ENCODE measurements at regions not wholly inside any gene's neighbourhood (a gene's known extent, or its start where the extent isn't known, plus 50 kb on each side); places are given as distances from the start of the nearest gene placed in this dataset.
"Not testable (repeated sequence)": the region's sequence is repeated elsewhere in the genome, so short reads cannot be mapped to it uniquely, and the experiment has no call there.

DNA sequence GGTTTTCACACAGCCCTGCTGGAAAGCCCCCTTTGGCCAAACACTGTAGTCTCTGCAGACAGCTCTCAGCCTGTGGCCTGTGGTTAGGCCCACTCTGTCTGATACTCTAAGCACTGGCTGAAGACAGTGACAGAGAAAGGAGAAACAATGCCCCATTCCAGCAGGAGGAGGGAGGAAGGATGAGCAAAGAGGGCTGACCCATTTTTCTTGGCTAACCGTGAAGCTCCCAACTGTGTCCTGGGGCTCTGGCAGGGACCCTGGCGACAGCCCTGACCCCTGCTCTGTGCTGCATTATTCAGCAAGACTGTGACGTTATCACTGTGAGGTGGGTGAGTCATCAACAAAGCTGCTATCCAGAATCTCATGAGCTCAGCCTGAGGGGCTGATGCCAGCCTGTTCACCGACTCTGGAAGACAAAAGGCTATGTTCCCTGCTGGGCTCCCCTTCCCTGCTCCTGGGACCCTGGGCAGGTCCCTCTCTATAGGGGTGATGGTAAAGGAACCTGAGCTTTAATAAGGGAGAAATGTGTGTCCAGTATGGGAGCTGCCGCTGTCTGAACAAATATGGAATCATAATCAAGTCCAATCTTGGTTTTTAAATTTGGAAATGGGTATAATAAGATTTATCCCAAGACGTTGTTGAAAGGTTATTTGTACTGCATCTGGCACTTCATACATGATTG, 107.0 kb downstream of the RHOU start:
- peak; percentile 4 for ATAC-seq
- H3K36me3 ChIP-seq = no peaks in the 10 kb centered on the region
- no peak for DNase-seq
- H3K9me3 ChIP-seq = no peaks in the 10 kb centered on the region
- peaks cover 20% of the 10 kb centered on the region for H3K4me1 ChIP-seq
- no peak for TF ChIP-seq CTCF (IDR thresholded peaks at IDR 0.05)
- intact Hi-C loops (cut with DNase I) = no loop called here
- H3K27me3 ChIP-seq = no peaks in the 10 kb centered on the region
- no peak overlapping the region for H3K4me3 ChIP-seq
- H3K27ac ChIP-seq = no peak overlapping the region

- Histone ChIP-seq H3K27me3 (no peaks in the 10 kb centered on the region), H3K4me3 (no peak overlapping the region), H3K9me3 (no peaks in the 10 kb centered on the region), H3K4me1 (no peaks in the 10 kb centered on the region), H3K36me3 (no peaks in the 10 kb centered on the region), H3K27ac (no peak overlapping the region)
- ATAC-seq (no peak), DNase-seq (no peak)
- intact Hi-C loops (cut with DNase I) = no loop called here
- TF ChIP-seq CTCF (IDR thresholded peaks at IDR 0.05) = no peak
Measured at GRCh38 chr1:228845101-228845500, 109.8 kb downstream of the RHOU start.

DNA sequence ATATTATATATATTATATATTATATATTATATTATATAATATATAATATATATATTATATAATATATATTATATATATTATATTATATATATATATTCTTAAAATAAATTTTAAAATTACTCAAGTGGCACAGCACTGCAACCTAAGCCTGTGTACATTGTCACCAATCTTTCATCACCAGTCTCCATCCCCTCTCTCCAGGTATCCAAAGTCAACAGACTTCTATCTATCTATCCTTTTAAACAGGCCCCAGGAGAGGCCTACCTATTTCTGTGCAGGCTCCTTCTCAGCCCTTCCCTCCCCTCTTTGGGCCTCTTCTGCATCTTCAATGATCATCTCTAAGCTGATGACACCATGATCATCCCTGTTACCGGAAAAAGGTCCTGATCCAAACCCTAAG, 111.7 kb downstream of the RHOU start:
- no peak for ATAC-seq
- H3K27me3 ChIP-seq = no peaks in the 10 kb centered on the region
- intact Hi-C loops (cut with DNase I) = no loop called here
- H3K36me3 ChIP-seq = no peaks in the 10 kb centered on the region
- no peaks in the 10 kb centered on the region for H3K9me3 ChIP-seq
- TF ChIP-seq CTCF (IDR thresholded peaks at IDR 0.05) = no peak
- no peak overlapping the region for H3K27ac ChIP-seq
- H3K4me1 ChIP-seq = no peaks in the 10 kb centered on the region
- H3K4me3 ChIP-seq = no peak overlapping the region
- DNase-seq = no peak

GRCh38 chr1:228847451-228847850, 112.2 kb downstream of the RHOU start:
- intact Hi-C loops (cut with DNase I); H3K27me3 ChIP-seq; ATAC-seq; H3K27ac ChIP-seq; H3K9me3 ChIP-seq; H3K4me3 ChIP-seq; H3K4me1 ChIP-seq; H3K36me3 ChIP-seq; DNase-seq: not testable (repeated sequence)

DNA sequence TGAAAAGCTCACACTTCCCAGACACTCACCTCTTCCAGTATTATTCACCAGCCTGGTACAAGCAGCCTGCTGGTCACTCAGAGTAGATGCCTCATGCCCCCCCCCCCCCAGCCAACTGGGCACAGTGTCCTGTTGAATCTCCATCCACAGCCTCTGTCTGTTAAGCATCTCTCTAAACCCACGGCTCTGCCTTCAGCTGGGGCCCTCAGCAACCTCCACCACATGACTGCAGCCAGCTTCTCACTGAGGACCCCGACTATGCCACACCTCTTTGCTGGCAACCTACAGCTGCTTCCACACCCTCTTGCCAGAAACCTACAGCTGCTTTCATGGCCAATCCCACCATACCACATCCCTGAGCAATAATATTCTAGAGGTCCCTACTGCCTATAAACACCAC, 113.1 kb downstream of the RHOU start:
- intact Hi-C loops (cut with DNase I) = no loop called here
- H3K4me3 ChIP-seq = no peak overlapping the region
- no peaks in the 10 kb centered on the region for H3K4me1 ChIP-seq
- H3K9me3 ChIP-seq = no peaks in the 10 kb centered on the region
- DNase-seq (no peak), ATAC-seq (no peak)
- no peaks in the 10 kb centered on the region for H3K27me3 ChIP-seq
- H3K27ac ChIP-seq = no peak overlapping the region
- no peak for TF ChIP-seq CTCF (IDR thresholded peaks at IDR 0.05)
- no peaks in the 10 kb centered on the region for H3K36me3 ChIP-seq

DNA sequence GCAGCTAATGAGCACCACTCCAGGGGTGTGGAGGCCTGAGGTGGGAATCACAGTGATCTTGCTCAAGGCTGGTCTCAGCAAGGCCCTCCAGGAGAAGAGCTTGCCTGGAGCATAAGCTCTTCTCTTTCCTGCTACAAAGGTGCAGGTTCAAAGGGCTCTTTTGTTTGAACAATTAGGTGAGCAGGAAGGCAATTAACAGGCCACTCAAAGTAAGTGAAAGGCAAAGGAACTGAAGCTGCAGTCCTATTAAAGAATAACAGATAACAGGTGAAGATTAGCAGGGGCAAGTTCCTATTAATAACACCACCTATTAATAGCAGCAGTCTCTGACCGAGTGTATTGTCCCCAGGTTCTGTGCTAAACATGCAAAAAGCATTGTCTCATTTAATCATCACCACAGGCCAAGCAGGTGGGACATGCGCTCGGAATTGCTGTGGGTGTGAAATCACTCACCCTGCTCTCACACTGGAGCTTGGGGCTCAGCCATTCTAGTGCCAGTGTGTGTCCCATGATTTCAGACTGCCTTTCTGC, 113.8 kb downstream of the RHOU start:
- Histone ChIP-seq H3K4me3 (no peak overlapping the region), H3K9me3 (no peaks in the 10 kb centered on the region), H3K4me1 (no peaks in the 10 kb centered on the region), H3K27ac (no peak overlapping the region), H3K27me3 (no peaks in the 10 kb centered on the region), H3K36me3 (no peaks in the 10 kb centered on the region)
- TF ChIP-seq CTCF (IDR thresholded peaks at IDR 0.05) = no peak
- intact Hi-C loops (cut with DNase I) = no loop called here
- ATAC-seq (peak; percentile 54), DNase-seq (no peak)

Measured in upper lobe of right lung (tissue), 1 donor.